NCI-H2196 (cell line): ENCODE measurements at regions not wholly inside any gene's neighbourhood (a gene's known extent, or its start where the extent isn't known, plus 50 kb on each side); places are given as distances from the start of the nearest gene placed in this dataset.

ENCODE experiments used
- DNase-seq: peaks from one replicate; lab custom pipeline; 2025; ENCODE audit not compliant: unreplicated experiment; lab: John Stamatoyannopoulos, UW

- DNase-seq, result peak; percentile 5
These were observed 195.8 kb downstream of the RAP2A start for GRCh38 chr13:97629601-97630272.

- no peak for DNase-seq
These were observed 196.8 kb downstream of the RAP2A start for GRCh38 chr13:97630725-97631124.

GRCh38 chr13:97631158-97631557 is 197.2 kb downstream of the RAP2A start:
- no peak for DNase-seq

- DNase-seq, result no peak
These were observed 205.3 kb downstream of the RAP2A start for GRCh38 chr13:97639236-97639635.

- no peak for DNase-seq
These were observed 206.3 kb downstream of the RAP2A start for GRCh38 chr13:97640268-97640667.

- no peak for DNase-seq
These were observed 214.4 kb downstream of the RAP2A start for GRCh38 chr13:97648171-97648880.

- DNase-seq, result no peak
These were observed 214.9 kb downstream of the RAP2A start for GRCh38 chr13:97648881-97649224.

GRCh38 chr13:97653443-97654140 is 219.6 kb downstream of the RAP2A start:
- DNase-seq, result no peak

- no peak for DNase-seq
These were observed 220.3 kb downstream of the RAP2A start for GRCh38 chr13:97654236-97654635.

- DNase-seq, result no peak
These were observed 224.6 kb downstream of the RAP2A start for GRCh38 chr13:97658556-97658955.

GRCh38 chr13:97659602-97660001 is 225.6 kb downstream of the RAP2A start:
- no peak for DNase-seq

- no peak for DNase-seq
These were observed 226.8 kb downstream of the RAP2A start for GRCh38 chr13:97660594-97661260.

- no peak for DNase-seq
These were observed 252.6 kb downstream of the RAP2A start for GRCh38 chr13:97686594-97686993.

GRCh38 chr13:97692628-97693027 is 258.7 kb downstream of the RAP2A start:
- no peak for DNase-seq

- DNase-seq, result no peak
These were observed 257.8 kb upstream of the IPO5 start for GRCh38 chr13:97695684-97696083.

- no peak for DNase-seq
These were observed 256.6 kb upstream of the IPO5 start for GRCh38 chr13:97696921-97697320.

- no peak for DNase-seq
These were observed 253.1 kb upstream of the IPO5 start for GRCh38 chr13:97700306-97700848.

GRCh38 chr13:97702614-97703013 is 250.9 kb upstream of the IPO5 start:
- DNase-seq, result no peak

GRCh38 chr13:97710797-97711196 is 242.7 kb upstream of the IPO5 start:
- DNase-seq, result no peak

- no peak for DNase-seq
These were observed 240.7 kb upstream of the IPO5 start for GRCh38 chr13:97712770-97713169.

- no peak for DNase-seq
These were observed 237.7 kb upstream of the IPO5 start for GRCh38 chr13:97715763-97716162.
